GM12872 (cell line): ENCODE measurements at regions not wholly inside any gene's neighbourhood (a gene's known extent, or its start where the extent isn't known, plus 50 kb on each side); places are given as distances from the start of the nearest gene placed in this dataset.

ENCODE experiments used
- TF ChIP-seq, protein P1 (sequence below): IDR thresholded peaks from 3 replicates; pipeline ENCODE4 v1.5.1; 2011; ENCODE audit warnings: low read depth, mild to moderate bottlenecking, low read length, moderate library complexity; ENCODE audit not compliant: insufficient read depth

DNA sequence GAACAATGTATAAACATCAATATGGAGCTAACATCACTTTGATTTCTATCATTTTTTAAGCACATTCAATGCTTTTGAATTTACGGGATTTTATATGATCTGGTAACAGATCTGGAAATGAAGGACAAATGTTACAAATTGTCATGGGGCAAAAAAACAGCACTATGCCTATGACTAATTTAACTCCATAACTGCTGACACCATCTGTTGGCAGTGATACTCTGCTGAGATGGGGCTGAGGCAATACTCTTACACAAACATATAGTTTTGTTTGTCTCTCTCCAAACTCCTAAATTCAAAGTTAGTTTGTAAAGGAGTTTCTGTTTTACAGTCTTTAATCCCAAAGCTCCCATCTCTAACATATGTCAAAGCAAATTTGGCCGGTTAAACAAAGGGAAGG, 132.5 kb upstream of the FER start:
- TF ChIP-seq, protein P1, sequence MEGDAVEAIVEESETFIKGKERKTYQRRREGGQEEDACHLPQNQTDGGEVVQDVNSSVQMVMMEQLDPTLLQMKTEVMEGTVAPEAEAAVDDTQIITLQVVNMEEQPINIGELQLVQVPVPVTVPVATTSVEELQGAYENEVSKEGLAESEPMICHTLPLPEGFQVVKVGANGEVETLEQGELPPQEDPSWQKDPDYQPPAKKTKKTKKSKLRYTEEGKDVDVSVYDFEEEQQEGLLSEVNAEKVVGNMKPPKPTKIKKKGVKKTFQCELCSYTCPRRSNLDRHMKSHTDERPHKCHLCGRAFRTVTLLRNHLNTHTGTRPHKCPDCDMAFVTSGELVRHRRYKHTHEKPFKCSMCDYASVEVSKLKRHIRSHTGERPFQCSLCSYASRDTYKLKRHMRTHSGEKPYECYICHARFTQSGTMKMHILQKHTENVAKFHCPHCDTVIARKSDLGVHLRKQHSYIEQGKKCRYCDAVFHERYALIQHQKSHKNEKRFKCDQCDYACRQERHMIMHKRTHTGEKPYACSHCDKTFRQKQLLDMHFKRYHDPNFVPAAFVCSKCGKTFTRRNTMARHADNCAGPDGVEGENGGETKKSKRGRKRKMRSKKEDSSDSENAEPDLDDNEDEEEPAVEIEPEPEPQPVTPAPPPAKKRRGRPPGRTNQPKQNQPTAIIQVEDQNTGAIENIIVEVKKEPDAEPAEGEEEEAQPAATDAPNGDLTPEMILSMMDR: no peak

DNA sequence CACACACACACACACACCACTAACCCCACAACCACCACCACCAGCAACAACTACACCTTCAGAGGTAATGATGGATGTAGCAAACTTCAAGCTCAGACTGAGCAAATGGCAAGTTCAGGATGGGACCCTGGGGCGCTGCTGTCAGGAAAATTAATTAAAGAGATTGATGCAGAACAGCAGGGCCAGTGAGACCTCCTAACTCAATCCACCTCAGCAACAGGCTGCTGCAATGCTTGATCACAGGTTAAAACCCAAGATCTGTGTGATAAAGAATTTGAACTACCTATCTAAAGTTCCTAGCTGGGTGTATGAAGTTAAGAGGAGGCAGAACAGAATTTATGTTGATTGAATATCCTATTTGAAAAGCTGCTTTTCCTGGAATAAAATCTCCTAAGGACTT, 140.3 kb upstream of the FER start:
- TF ChIP-seq, protein P1: no peak

DNA sequence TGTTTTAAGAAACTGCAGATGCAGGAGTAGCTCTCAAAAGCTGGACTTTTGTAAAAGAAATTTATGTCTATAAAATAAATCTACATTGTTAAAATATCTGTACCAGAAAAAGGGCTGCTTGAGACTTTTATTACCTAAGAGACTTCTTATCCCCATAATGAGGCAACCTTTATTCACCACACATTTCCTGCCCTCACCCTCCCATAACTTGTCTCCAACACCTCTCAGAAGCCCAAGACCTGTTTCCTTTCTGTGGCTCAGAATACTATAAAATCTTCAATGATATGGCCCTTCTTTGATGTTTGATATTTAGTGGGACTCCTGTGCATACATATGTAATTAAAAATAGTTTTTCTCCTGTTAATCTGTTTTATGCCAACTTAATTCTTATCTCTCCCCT, 141.5 kb upstream of the FER start:
- TF ChIP-seq, protein P1: no peak

DNA sequence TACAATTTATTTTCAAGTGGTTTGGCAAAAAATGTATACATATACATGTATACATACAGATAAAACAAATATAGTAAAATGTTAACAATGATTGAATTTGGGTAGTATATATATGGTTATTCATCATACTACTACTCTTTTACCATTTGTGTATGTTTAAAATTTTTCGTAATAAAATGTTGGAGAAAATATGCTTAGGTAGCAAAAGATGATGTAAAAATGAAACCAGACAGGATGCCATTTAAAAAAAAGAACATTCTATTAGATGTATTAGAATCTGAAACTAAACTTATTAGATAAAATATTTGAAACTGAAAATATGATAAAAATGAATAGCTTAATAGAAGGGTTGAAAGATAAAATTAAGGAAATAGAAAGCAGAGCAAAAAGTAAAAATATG, 144.9 kb upstream of the FER start:
- TF ChIP-seq, protein P1: no peak

DNA sequence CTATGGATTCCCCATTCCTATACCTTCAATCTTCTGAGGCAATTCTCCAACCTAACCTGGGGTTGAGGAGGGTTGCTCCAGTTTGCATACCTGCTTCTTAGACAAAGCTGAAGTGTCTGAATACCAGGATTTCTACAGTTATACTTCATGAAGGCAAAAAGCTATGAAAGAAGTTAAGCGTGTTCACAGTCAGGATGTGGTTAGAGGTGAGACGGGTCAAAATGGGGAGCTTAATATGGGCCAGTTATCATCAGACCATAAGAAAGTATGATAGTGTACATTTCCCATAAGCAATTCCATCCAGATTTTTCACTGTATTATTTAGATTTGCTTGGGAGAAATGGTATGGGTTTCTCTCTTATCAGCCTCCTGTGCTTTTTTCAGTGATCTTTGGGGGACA, 156.9 kb upstream of the FER start:
- TF ChIP-seq, protein P1: no peak

DNA sequence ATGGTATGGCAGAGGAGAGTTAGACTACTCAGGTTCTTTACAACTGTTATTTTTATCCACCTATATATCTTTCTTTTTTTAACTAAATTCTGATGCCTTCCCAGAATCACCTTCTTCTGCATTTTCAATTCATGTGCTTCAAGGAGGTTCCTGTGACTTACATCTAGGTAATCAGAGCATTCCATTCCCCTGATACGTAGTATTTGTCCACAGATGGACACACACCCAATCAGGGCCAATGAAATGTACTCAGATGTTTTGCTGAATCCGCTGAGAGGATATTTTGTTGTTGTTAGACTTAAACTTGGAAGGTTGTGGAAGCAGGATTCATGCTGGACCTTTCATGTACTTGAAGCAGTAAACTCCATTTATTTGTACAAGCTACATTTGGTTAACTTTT, 159.4 kb upstream of the FER start:
- TF ChIP-seq, protein P1: no peak

DNA sequence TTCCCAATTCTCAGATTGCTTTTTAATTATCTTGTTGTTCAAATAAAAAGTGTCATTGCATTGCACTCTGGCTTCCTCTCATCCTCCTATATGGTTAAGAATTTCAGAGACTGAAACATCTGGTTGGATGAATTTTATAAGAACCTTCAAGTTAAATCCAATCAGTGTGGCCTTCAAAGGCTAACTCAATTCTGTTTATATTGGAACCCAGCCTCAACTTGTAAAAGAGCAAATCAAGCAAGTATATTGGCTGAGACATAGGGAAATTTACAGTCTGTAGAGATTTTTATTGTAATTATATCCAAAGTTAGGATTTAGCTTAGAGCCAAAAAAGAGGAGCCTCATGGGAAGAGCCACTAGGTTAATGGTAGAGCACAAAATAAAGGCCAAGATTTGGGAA, 159.9 kb upstream of the FER start:
- TF ChIP-seq, protein P1: no peak

DNA sequence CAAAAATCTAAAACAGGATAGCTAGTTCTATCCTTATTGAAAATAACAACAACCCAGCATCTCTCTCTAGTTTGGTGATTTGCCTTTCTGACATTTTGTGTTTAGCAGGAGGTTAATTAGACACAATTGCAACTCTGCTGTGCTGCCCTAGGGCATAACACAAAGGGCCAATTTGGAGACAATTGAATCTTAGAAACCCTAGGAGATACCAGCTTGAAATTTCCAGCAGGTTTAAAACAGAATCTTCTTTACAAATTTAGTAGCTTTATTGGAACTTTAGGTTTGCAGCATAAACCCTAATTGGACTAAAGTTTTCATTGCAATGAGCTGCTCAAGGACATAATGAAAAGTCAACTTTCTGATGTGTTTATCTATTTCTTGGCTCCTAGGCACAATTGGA, 166.7 kb upstream of the FER start:
- TF ChIP-seq, protein P1: no peak
